ENCODE measurements at regions not wholly inside any gene's neighbourhood (a gene's known extent, or its start where the extent isn't known, plus 50 kb on each side); places are given as distances from the start of the nearest gene placed in this dataset.

DNA sequence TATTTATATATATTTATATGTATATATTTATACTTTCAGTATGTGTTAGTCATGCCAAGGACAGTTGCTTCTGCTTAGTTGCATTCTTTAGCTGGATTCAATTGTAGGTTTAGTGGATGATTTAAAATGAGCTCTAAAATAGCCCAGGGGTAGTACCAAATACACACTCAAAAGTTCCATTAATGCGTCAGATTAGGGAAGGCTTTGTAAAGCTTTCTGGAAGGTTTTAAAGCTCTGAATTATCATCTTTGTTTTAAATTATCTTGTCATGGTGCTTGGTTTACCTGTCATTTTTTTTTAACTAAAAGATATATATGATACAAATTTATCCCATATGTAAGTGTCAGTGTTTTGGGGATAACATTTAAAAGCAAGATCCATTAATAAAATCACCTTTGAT, 242.7 kb upstream of the ADAMTS5 start:
- TF ChIP-seq, protein P1, sequence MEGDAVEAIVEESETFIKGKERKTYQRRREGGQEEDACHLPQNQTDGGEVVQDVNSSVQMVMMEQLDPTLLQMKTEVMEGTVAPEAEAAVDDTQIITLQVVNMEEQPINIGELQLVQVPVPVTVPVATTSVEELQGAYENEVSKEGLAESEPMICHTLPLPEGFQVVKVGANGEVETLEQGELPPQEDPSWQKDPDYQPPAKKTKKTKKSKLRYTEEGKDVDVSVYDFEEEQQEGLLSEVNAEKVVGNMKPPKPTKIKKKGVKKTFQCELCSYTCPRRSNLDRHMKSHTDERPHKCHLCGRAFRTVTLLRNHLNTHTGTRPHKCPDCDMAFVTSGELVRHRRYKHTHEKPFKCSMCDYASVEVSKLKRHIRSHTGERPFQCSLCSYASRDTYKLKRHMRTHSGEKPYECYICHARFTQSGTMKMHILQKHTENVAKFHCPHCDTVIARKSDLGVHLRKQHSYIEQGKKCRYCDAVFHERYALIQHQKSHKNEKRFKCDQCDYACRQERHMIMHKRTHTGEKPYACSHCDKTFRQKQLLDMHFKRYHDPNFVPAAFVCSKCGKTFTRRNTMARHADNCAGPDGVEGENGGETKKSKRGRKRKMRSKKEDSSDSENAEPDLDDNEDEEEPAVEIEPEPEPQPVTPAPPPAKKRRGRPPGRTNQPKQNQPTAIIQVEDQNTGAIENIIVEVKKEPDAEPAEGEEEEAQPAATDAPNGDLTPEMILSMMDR (conservative IDR thresholded peaks at IDR 0.05): no peak
- TF ChIP-seq ZFX (IDR thresholded peaks at IDR 0.05): no peak
- no peak overlapping the region for H3K27ac ChIP-seq

DNA sequence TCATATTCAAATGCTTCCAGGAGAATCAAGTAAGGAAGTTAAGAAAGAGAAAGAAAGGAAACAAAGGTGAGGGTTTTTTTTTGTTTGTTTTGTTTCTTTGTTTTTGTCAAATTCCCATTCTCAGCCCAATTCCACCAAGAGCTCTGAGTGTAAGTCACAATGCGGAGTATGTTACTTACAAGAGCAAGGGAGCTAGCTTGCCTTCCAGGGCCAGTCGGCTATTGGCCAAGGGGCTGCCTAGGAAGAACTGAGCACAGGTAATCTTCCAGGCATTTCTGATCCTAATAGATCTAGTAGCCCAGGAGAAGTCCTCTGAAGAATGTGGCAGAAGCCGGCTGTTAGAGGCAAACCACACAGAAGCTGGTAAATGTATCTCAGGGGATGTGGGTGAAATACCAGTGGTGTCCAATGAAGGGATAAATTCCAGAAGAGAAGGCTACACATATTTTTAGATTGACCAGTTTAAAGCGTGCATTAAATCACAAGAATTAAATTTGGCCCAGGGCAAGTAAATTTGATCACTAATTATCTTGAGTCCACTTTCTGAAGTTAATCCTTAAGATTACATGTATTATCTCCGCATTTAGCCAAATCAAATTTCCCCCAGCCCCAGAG, 239.6 kb upstream of the ADAMTS5 start:
- TF ChIP-seq, protein P1 (conservative IDR thresholded peaks at IDR 0.05): no peak
- TF ChIP-seq ZFX (IDR thresholded peaks at IDR 0.05): no peak
- no peak overlapping the region for H3K27ac ChIP-seq

DNA sequence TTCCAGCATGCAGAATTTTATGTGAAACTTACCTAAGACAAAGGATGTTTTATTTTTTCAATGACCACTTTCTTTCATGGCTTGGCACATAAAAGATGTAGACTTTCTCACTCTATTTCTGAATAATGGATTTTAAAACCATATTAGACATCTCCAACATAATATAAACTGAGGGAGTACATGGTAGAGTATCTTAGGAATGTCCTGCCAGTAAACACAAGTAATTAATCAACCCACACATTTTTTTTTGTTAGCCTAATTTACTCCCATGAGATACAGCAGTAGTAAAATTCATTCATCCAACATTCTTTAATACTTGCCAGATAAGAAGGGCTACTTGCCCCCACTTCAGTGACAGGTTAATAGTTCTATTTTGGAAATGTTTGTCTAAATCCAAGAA, 235.4 kb upstream of the ADAMTS5 start:
- H3K27ac ChIP-seq: no peak overlapping the region
- TF ChIP-seq, protein P1 (conservative IDR thresholded peaks at IDR 0.05): no peak
- no peak for TF ChIP-seq ZFX (IDR thresholded peaks at IDR 0.05)

GRCh38 chr21:27201197-27201596, 234.3 kb upstream of the ADAMTS5 start:
- TF ChIP-seq, protein P1 (conservative IDR thresholded peaks at IDR 0.05): no peak
- no peak overlapping the region for H3K27ac ChIP-seq

DNA sequence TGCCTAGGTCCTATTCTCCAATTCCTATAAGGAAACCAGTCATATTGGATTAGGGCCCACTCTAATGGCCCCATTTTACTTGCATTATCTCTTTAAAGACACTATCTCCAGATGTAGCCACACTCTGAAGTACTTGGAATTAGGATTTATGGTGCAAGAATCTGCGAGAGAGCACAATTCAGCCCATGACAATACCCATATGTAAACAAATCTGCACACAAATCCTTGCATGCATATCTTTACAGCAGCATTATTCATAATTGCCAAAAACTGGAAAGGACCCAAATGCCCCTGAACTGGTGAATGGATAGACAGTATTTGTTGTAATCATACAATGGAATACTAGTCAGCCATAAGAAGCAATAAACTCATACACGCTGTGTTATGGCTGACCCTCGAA, 229.8 kb upstream of the ADAMTS5 start:
- TF ChIP-seq, protein P1 (conservative IDR thresholded peaks at IDR 0.05): no peak
- TF ChIP-seq ZFX (IDR thresholded peaks at IDR 0.05): no peak
- H3K27ac ChIP-seq: no peak overlapping the region

- no peak overlapping the region for H3K27ac ChIP-seq
Measured at GRCh38 chr21:27192281-27192949, 225.5 kb upstream of the ADAMTS5 start.

DNA sequence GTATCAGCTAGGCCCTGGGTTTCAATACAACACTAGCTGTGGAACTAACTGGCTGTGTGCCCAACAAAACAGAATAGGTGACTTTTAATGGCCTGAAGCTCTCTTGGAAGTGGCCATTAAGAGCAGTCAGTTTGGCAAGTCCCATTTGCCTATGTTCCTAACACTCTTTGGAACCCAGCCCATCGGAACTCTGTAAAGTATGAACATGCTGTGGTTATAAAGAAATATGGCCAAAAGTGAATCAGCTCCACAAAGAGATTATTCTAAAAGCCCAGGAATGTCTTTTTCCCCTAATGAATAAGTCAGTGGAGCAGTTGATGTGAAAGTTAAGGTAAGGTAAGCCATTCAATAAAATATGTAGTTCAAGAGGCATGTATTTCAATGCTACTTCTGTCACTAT, 223.7 kb upstream of the ADAMTS5 start:
- H3K27ac ChIP-seq: no peak overlapping the region
- TF ChIP-seq, protein P1 (conservative IDR thresholded peaks at IDR 0.05): no peak
- TF ChIP-seq ZFX (IDR thresholded peaks at IDR 0.05): no peak

More at GRCh38 chr21:27192281-27192949, 225.5 kb upstream of the ADAMTS5 start:
- TF ChIP-seq, protein P1 (conservative IDR thresholded peaks at IDR 0.05): no peak
- TF ChIP-seq ZFX (IDR thresholded peaks at IDR 0.05): no peak
